ENCODE measurements at regions not wholly inside any gene's neighbourhood (a gene's known extent, or its start where the extent isn't known, plus 50 kb on each side); places are given as distances from the start of the nearest gene placed in this dataset.

- no peak overlapping the region for H3K4me3 ChIP-seq (ENCODE audit: low read depth, low read length)
- DNase-seq (ENCODE audit: low read depth), result no peak
- no peak for TF ChIP-seq CTCF (IDR thresholded peaks at IDR 0.05; ENCODE audit: insufficient read depth, low read depth, low read length, missing control alignments)
Measured at GRCh38 chr20:6232436-6232835, 109.6 kb upstream of the FERMT1 start.

- TF ChIP-seq CTCF (IDR thresholded peaks at IDR 0.05; ENCODE audit: insufficient read depth, low read depth, low read length, missing control alignments), result no peak
- no peak overlapping the region for H3K4me3 ChIP-seq (ENCODE audit: low read depth, low read length)
- DNase-seq (ENCODE audit: low read depth), result no peak
Measured at GRCh38 chr20:6231556-6231955, 108.7 kb upstream of the FERMT1 start.

GRCh38 chr20:6228302-6228843, 105.5 kb upstream of the FERMT1 start:
- no peak for DNase-seq (ENCODE audit: low read depth)
- no peak overlapping the region for H3K4me3 ChIP-seq (ENCODE audit: low read depth, low read length)
- TF ChIP-seq CTCF (IDR thresholded peaks at IDR 0.05; ENCODE audit: insufficient read depth, low read depth, low read length, missing control alignments), result no peak

- no peak for TF ChIP-seq CTCF (IDR thresholded peaks at IDR 0.05; ENCODE audit: insufficient read depth, low read depth, low read length, missing control alignments)
- DNase-seq (ENCODE audit: low read depth), result no peak
- H3K4me3 ChIP-seq (ENCODE audit: low read depth, low read length), result no peak overlapping the region
Measured at GRCh38 chr20:6213311-6213710, 90.5 kb upstream of the FERMT1 start.

GRCh38 chr20:6212903-6213302, 90.1 kb upstream of the FERMT1 start:
- no peak overlapping the region for H3K4me3 ChIP-seq (ENCODE audit: low read depth, low read length)
- no peak for DNase-seq (ENCODE audit: low read depth)
- no peak for TF ChIP-seq CTCF (IDR thresholded peaks at IDR 0.05; ENCODE audit: insufficient read depth, low read depth, low read length, missing control alignments)

GRCh38 chr20:6209093-6209492, 86.3 kb upstream of the FERMT1 start:
- H3K4me3 ChIP-seq (ENCODE audit: low read depth, low read length), result no peak overlapping the region
- TF ChIP-seq CTCF (IDR thresholded peaks at IDR 0.05; ENCODE audit: insufficient read depth, low read depth, low read length, missing control alignments), result no peak
- no peak for DNase-seq (ENCODE audit: low read depth)

- TF ChIP-seq CTCF (IDR thresholded peaks at IDR 0.05; ENCODE audit: insufficient read depth, low read depth, low read length, missing control alignments), result no peak
- no peak for DNase-seq (ENCODE audit: low read depth)
- no peak overlapping the region for H3K4me3 ChIP-seq (ENCODE audit: low read depth, low read length)
Measured at GRCh38 chr20:6200092-6200491, 77.3 kb upstream of the FERMT1 start.

All from GM12865 (cell line).